SK-N-SH treated with all-trans-retinoic acid at 6 μM for 48 hours (cell line): ENCODE measurements at regions not wholly inside any gene's neighbourhood (a gene's known extent, or its start where the extent isn't known, plus 50 kb on each side); places are given as distances from the start of the nearest gene placed in this dataset.

Experiments used
- ATAC-seq: fragments of 200-7000 bp; cut with Tn5 transposase; 3 replicates; pipeline ENCODE4 v1.9.1; 2020; ENCODE audit warnings: mild to moderate bottlenecking, moderate library complexity
- ARNTL ChIP-seq: fragments of 450-650 bp; formaldehyde crosslinking; IDR thresholded peaks from 2 replicates; pipeline ENCODE4 v1.5.0; 2020; ENCODE audit warnings: low read depth, mild to moderate bottlenecking, moderate library complexity, borderline replicate concordance
- BACH2 ChIP-seq: fragments of 250-450 bp; sonication (Bioruptor Pico); IDR thresholded peaks from 2 replicates; pipeline ENCODE4 v1.9.0; 2021; ENCODE audit warnings: mild to moderate bottlenecking, borderline replicate concordance
- CSDC2 ChIP-seq: fragments of 250-450 bp; sonication (Bioruptor Pico); IDR thresholded peaks from 2 replicates; pipeline ENCODE4 v1.5.0; 2020; ENCODE audit warnings: mild to moderate bottlenecking, moderate library complexity
- ESRRG ChIP-seq: fragments of 250-450 bp; sonication (Bioruptor Pico); IDR thresholded peaks from 2 replicates; pipeline ENCODE4 v1.6.1; 2021; ENCODE audit warnings: mild to moderate bottlenecking
- GLIS3 ChIP-seq: fragments of 250-450 bp; sonication (Bioruptor Pico); IDR thresholded peaks from 2 replicates; pipeline ENCODE4 v1.5.0; 2020; ENCODE audit warnings: mild to moderate bottlenecking, moderate library complexity
- OSR1 ChIP-seq: fragments of 250-450 bp; sonication (Bioruptor Pico); IDR thresholded peaks from 2 replicates; pipeline ENCODE4 v1.8.0; 2022; ENCODE audit warnings: moderate library complexity, mild to moderate bottlenecking, inconsistent platforms
- PATZ1 ChIP-seq: fragments of 250-450 bp; sonication (Bioruptor Pico); IDR thresholded peaks from 2 replicates; pipeline ENCODE4 v1.8.0; 2020; ENCODE audit warnings: mild to moderate bottlenecking, moderate library complexity, borderline replicate concordance
- PPARA ChIP-seq: fragments of 250-450 bp; sonication (Bioruptor Pico); IDR thresholded peaks from 2 replicates; pipeline ENCODE4 v1.5.0; 2020; ENCODE audit warnings: mild to moderate bottlenecking, borderline replicate concordance
- RARB ChIP-seq: fragments of 250-450 bp; sonication (Bioruptor Pico); IDR thresholded peaks from 2 replicates; pipeline ENCODE4 v1.8.0; 2021; ENCODE audit warnings: mild to moderate bottlenecking, moderate library complexity
- SNAI2 ChIP-seq: fragments of 250-450 bp; sonication (Bioruptor Pico); IDR thresholded peaks from 2 replicates; pipeline ENCODE4 v1.5.0; 2020; ENCODE audit warnings: mild to moderate bottlenecking, moderate library complexity
- TCF4 ChIP-seq: fragments of 250-450 bp; sonication (Bioruptor Pico); IDR thresholded peaks from 2 replicates; pipeline ENCODE4 v1.8.0; 2021; ENCODE audit warnings: mild to moderate bottlenecking, moderate library complexity, borderline replicate concordance
- TOX ChIP-seq: fragments of 250-450 bp; sonication (Bioruptor Pico); IDR thresholded peaks from 2 replicates; pipeline ENCODE4 v1.8.0; 2021; ENCODE audit warnings: mild to moderate bottlenecking, moderate library complexity, borderline replicate concordance
- TSHZ2 ChIP-seq: fragments of 250-450 bp; sonication (Bioruptor Pico); IDR thresholded peaks from 2 replicates; pipeline ENCODE4 v1.5.0; 2020; ENCODE audit warnings: mild to moderate bottlenecking, moderate library complexity
- ZC3H10 ChIP-seq: fragments of 250-450 bp; sonication (Bioruptor Pico); IDR thresholded peaks from 2 replicates; pipeline ENCODE4 v1.5.1; 2021; ENCODE audit warnings: mild to moderate bottlenecking, moderate library complexity
- ZFP3 ChIP-seq: fragments of 250-450 bp; sonication (Bioruptor Pico); IDR thresholded peaks from 2 replicates; pipeline ENCODE4 v1.5.0; 2020; ENCODE audit warnings: mild to moderate bottlenecking, moderate library complexity
- ZFP30 ChIP-seq: fragments of 450-650 bp; formaldehyde crosslinking; IDR thresholded peaks from 2 replicates; pipeline ENCODE4 v1.5.0; 2022; ENCODE audit warnings: mild to moderate bottlenecking, moderate library complexity
- ZNF565 ChIP-seq: fragments of 450-650 bp; formaldehyde crosslinking; conservative IDR thresholded peaks from 2 replicates; pipeline ENCODE4 v1.5.0; 2020; ENCODE audit warnings: low read depth, mild to moderate bottlenecking, moderate library complexity
- ZNF8 ChIP-seq: fragments of 450-650 bp; formaldehyde crosslinking; IDR thresholded peaks from 2 replicates; pipeline ENCODE4 v1.5.0; 2020; ENCODE audit warnings: mild to moderate bottlenecking, moderate library complexity
- TF ChIP-seq, protein P1 (sequence below): fragments of 250-450 bp; sonication (Bioruptor Pico); IDR thresholded peaks from 2 replicates; pipeline ENCODE4 v1.8.0; 2021; ENCODE audit warnings: low read depth, mild to moderate bottlenecking, moderate library complexity, borderline replicate concordance
- TF ChIP-seq, protein P2 (sequence below): fragments of 250-450 bp; sonication (Bioruptor Pico); IDR thresholded peaks from 2 replicates; pipeline ENCODE4 v1.5.1; 2021; ENCODE audit warnings: mild to moderate bottlenecking, moderate library complexity

DNA sequence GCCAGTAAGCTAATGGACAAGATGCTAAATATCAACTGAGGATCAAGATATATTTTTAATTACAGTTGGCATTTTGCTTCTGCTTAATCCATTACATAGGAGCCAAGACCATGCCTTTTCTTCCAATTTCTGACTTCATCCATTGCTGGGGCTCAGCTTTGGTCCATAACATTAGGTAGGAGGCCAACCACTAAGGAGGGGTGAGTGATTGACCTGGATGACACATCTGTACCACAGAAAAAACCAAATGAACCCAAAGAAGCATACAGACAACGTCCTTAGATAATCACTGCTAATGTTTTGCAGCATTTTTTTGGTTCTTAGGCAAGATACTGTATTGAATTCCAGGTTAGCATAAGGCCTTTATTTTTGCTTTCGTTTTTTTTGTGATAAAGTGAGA is 353.2 kb upstream of the KCNH8 start:
- no peak for ATAC-seq
- no peak for TF ChIP-seq RARB (CRISPR knock-in tag)
- no peak for TF ChIP-seq SNAI2 (CRISPR knock-in tag)
- no peak for TF ChIP-seq TOX (CRISPR knock-in tag)
- no peak for TF ChIP-seq TCF4
- TF ChIP-seq ESRRG (CRISPR knock-in tag): no peak
- TF ChIP-seq, protein P1, sequence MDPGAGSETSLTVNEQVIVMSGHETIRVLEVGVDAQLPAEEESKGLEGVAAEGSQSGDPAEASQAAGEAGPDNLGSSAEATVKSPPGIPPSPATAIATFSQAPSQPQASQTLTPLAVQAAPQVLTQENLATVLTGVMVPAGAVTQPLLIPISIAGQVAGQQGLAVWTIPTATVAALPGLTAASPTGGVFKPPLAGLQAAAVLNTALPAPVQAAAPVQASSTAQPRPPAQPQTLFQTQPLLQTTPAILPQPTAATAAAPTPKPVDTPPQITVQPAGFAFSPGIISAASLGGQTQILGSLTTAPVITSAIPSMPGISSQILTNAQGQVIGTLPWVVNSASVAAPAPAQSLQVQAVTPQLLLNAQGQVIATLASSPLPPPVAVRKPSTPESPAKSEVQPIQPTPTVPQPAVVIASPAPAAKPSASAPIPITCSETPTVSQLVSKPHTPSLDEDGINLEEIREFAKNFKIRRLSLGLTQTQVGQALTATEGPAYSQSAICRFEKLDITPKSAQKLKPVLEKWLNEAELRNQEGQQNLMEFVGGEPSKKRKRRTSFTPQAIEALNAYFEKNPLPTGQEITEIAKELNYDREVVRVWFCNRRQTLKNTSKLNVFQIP (CRISPR knock-in tag): no peak
- TF ChIP-seq ZC3H10 (CRISPR knock-in tag): no peak
- no peak for TF ChIP-seq BACH2 (CRISPR knock-in tag)
- no peak for TF ChIP-seq PPARA (CRISPR knock-in tag)
- TF ChIP-seq TSHZ2 (CRISPR knock-in tag): no peak
- no peak for TF ChIP-seq ARNTL (CRISPR knock-in tag)
- no peak for TF ChIP-seq ZNF8 (CRISPR knock-in tag)
- TF ChIP-seq PATZ1 (CRISPR knock-in tag): no peak
- TF ChIP-seq ZFP30 (CRISPR knock-in tag): no peak
- TF ChIP-seq CSDC2 (CRISPR knock-in tag): no peak
- TF ChIP-seq ZNF565 (CRISPR knock-in tag): no peak
- no peak for TF ChIP-seq OSR1 (CRISPR knock-in tag)
- TF ChIP-seq, protein P2, sequence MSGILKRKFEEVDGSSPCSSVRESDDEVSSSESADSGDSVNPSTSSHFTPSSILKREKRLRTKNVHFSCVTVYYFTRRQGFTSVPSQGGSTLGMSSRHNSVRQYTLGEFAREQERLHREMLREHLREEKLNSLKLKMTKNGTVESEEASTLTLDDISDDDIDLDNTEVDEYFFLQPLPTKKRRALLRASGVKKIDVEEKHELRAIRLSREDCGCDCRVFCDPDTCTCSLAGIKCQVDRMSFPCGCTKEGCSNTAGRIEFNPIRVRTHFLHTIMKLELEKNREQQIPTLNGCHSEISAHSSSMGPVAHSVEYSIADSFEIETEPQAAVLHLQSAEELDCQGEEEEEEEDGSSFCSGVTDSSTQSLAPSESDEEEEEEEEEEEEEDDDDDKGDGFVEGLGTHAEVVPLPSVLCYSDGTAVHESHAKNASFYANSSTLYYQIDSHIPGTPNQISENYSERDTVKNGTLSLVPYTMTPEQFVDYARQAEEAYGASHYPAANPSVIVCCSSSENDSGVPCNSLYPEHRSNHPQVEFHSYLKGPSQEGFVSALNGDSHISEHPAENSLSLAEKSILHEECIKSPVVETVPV (CRISPR knock-in tag): no peak
- no peak for TF ChIP-seq ZFP3 (CRISPR knock-in tag)

GRCh38 chr3:18791752-18792151 is 356.6 kb upstream of the KCNH8 start:
- ATAC-seq: no peak
- TF ChIP-seq ZFP3 (CRISPR knock-in tag) (no peak), GLIS3 (CRISPR knock-in tag) (no peak)
- TF ChIP-seq, all 23 proteins: peak for 0

- TF ChIP-seq ZNF8 (CRISPR knock-in tag): no peak
- TF ChIP-seq TSHZ2 (CRISPR knock-in tag): no peak
- no peak for ATAC-seq
Observed at GRCh38 chr3:18791182-18791581, 357.1 kb upstream of the KCNH8 start.
